Left ventricle myocardium superior (tissue), 1 donor: ENCODE measurements at regions not wholly inside any gene's neighbourhood (a gene's known extent, or its start where the extent isn't known, plus 50 kb on each side); places are given as distances from the start of the nearest gene placed in this dataset.
"Not testable (repeated sequence)": the region's sequence is repeated elsewhere in the genome, so short reads cannot be mapped to it uniquely, and the experiment has no call there.

ENCODE experiments used
- ATAC-seq: fragments of 200-7000 bp; cut with Tn5 transposase; one replicate; pipeline ENCODE4 v1.9.1; 2020; ENCODE audit warnings: mild to moderate bottlenecking, moderate library complexity
- DNase-seq: peaks from one replicate; pipeline ENCODE4 v3.0.0-alpha.2; 2020
- intact Hi-C: fragments of 100-400 bp; cut with micrococcal nuclease; formaldehyde crosslinking; loops from one replicate; pipeline ENCODE4 v1.11.0; 2022
- donor health status: DM: no; HTN: yes; CAD: no; lungs with severe emphysema.

GRCh38 chr9:33623658-33624586 is 99.9 kb downstream of the ANKRD18B start:
- ATAC-seq (peak; percentile 85), DNase-seq (peak; percentile 50)
- intact Hi-C loops, result loop anchor here (5.0 kb wide), 1 partner anchor 98 kb away; no protein-coding TSS in a partner anchor

- DNase-seq, ATAC-seq, intact Hi-C loops: not testable (repeated sequence)
These were observed 104.3 kb downstream of the ANKRD18B start for GRCh38 chr9:33628318-33628717.

- no peak for ATAC-seq
- DNase-seq, result no peak
- intact Hi-C loops, result no loop called here
These were observed 104.9 kb downstream of the ANKRD18B start for GRCh38 chr9:33628865-33629410.

- ATAC-seq, result no peak
- intact Hi-C loops, result no loop called here
These were observed 109.6 kb downstream of the ANKRD18B start for GRCh38 chr9:33633636-33634035.

GRCh38 chr9:33637881-33638280 is 113.8 kb downstream of the ANKRD18B start:
- no peak for DNase-seq
- intact Hi-C loops, result no loop called here

More at GRCh38 chr9:33633636-33634035, 109.6 kb downstream of the ANKRD18B start:
- no peak for DNase-seq

GRCh38 chr9:33638391-33638915 is 114.4 kb downstream of the ANKRD18B start:
- no peak for ATAC-seq
- intact Hi-C loops, result no loop called here
- no peak for DNase-seq

More at GRCh38 chr9:33637881-33638280, 113.8 kb downstream of the ANKRD18B start:
- no peak for ATAC-seq

- intact Hi-C loops, result no loop called here
- ATAC-seq, result no peak
- no peak for DNase-seq
These were observed 121.7 kb downstream of the ANKRD18B start for GRCh38 chr9:33645706-33646105.

- no peak for ATAC-seq
- intact Hi-C loops, result no loop called here
- no peak for DNase-seq
These were observed 125.4 kb downstream of the ANKRD18B start for GRCh38 chr9:33649463-33649862.

- ATAC-seq, result no peak
- intact Hi-C loops, result no loop called here
- DNase-seq, result no peak
These were observed 127.1 kb downstream of the ANKRD18B start for GRCh38 chr9:33651125-33651524.

GRCh38 chr9:33659921-33660320 is 135.4 kb upstream of the PRSS3 start:
- intact Hi-C loops, result no loop called here
- no peak for ATAC-seq
- DNase-seq, result no peak

- no peak for DNase-seq
- no peak for ATAC-seq
- intact Hi-C loops, result no loop called here
These were observed 134.6 kb upstream of the PRSS3 start for GRCh38 chr9:33660772-33661171.

GRCh38 chr9:33661176-33661575 is 134.2 kb upstream of the PRSS3 start:
- intact Hi-C loops, result no loop called here
- DNase-seq (no peak), ATAC-seq (no peak)

GRCh38 chr9:33662871-33663270 is 132.5 kb upstream of the PRSS3 start:
- intact Hi-C loops, result no loop called here
- DNase-seq, result no peak
- ATAC-seq, result no peak

- intact Hi-C loops, ATAC-seq, DNase-seq: not testable (repeated sequence)
These were observed 119.1 kb upstream of the PRSS3 start for GRCh38 chr9:33676194-33676745.

GRCh38 chr9:33676746-33677505 is 118.4 kb upstream of the PRSS3 start:
- intact Hi-C loops, result no loop called here
- peak; percentile 93 for ATAC-seq
- peak; percentile 36 for DNase-seq

GRCh38 chr9:33677506-33677809 is 117.9 kb upstream of the PRSS3 start:
- DNase-seq (no peak), ATAC-seq (no peak)
- intact Hi-C loops, result no loop called here

- ATAC-seq, result no peak
- intact Hi-C loops, result no loop called here
- DNase-seq, result no peak
These were observed 117.4 kb upstream of the PRSS3 start for GRCh38 chr9:33677961-33678360.

- no peak for DNase-seq
- no peak for ATAC-seq
- intact Hi-C loops, result no loop called here
These were observed 112.8 kb upstream of the PRSS3 start for GRCh38 chr9:33682551-33682950.

- DNase-seq (no peak), ATAC-seq (no peak)
- intact Hi-C loops, result no loop called here
These were observed 110.5 kb upstream of the PRSS3 start for GRCh38 chr9:33684831-33685230.

- DNase-seq (no peak), ATAC-seq (no peak)
- intact Hi-C loops, result no loop called here
These were observed 108.4 kb upstream of the PRSS3 start for GRCh38 chr9:33686942-33687341.
